ENCODE measurements at regions not wholly inside any gene's neighbourhood (a gene's known extent, or its start where the extent isn't known, plus 50 kb on each side); places are given as distances from the start of the nearest gene placed in this dataset.

DNA sequence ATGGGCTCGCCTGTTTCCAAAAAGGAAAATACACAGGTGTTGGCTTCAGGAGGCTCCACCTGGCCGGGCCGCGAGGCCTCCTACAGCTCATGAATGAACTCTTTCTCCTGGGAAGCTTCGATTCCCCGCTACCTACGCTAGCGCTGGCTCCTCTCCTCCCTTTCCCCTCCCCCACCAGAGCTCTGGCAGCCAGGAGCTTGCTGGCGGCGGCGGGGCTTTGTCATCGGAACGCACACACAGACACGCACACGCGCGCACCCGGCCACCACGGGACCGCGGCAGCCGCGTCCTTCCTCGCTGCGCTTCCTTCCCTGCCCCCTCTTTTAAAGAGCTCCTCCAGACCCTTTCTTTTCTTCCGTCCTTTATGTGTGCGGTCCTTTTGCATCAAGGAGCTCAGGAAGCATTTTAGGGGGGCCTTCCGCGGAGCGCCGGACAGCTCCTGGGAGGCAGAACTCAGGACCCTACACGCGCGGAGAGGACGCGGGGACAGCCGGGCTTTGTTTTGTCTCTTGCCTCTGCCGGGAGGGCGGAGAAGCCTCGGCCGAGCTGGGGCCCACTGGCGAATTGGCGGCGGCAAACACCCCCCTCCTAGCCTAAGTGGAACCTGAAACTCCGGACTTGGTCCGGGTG lies 70.2 kb upstream of the BCOR start:
- no peak for DNase-seq (ENCODE audit: low read depth in 2 of 2)

DNA sequence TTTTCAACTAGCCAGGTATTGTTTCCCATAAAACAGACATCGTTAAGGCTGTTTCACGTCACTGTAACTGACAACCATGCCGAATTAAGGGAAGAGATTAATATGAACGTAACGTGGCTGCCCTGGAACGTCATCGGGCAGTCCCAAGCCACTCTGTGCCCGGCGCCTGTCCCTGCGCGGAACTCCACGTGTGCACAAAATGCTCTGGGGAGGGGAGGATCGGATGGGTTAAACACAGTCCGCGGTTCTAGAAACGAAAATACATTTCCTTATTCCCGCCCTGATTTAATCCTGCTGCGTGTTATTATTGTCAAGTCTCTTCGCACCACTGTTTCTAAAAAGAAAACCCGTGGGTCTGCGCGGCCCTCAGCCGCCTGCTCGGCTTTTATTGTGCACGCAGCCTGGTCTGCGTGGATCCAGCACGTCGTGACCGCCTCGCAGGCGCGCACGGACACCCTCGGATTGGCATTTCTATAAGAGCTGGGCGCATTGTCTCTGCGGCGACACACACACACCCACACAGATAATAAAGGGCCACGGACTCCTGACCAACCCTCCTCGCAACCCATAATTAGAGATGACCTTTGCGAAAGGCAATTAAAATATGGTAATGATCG lies 69.6 kb upstream of the BCOR start:
- no peak for DNase-seq (ENCODE audit: low read depth in 2 of 2)

- DNase-seq (ENCODE audit: low read depth in 2 of 2), result no peak
Observed at GRCh38 chrX:40166582-40166981, 68.8 kb upstream of the BCOR start.

GRCh38 chrX:40165861-40166260 lies 68.1 kb upstream of the BCOR start:
- DNase-seq (ENCODE audit: low read depth in 2 of 2), result no peak

GRCh38 chrX:40165206-40165605 lies 67.4 kb upstream of the BCOR start:
- DNase-seq (ENCODE audit: low read depth in 2 of 2), result no peak

GRCh38 chrX:40164751-40165150 lies 67.0 kb upstream of the BCOR start:
- no peak for DNase-seq (ENCODE audit: low read depth in 2 of 2)

DNA sequence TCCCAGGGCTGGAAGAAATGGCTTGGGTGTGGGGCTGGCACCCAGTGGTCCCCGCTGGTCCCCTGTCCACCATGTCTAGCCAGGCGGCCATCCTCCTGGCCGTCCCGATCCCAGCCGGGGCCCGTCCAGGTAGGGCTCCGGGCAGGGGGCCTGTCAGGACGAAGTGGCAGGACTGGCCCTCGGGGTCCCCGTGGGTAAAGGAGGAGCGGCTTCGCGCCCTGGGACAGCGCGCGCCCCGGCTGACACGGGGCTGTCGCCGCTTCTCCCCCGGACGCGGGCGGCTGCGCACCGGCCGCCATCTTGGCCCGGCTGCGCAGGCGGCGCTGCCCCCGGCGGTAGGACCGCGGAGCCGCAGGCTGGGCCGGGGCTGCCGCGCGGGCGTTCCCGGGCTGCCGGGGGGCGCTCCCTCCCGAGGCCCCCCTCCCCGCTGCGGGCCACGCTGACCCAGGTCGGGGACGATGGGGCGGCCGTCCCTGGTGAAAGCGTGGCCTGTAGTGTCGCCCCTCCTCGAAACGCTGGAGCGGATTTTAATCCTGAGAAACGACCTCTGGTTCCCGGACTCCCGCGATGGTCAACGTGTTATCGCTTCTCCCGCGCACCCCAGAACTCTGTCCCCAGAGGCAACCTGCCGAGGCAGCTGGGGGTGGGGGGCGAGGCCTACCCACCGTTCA lies 60.4 kb upstream of the BCOR start:
- no peak for DNase-seq (ENCODE audit: low read depth in 2 of 2)

DNA sequence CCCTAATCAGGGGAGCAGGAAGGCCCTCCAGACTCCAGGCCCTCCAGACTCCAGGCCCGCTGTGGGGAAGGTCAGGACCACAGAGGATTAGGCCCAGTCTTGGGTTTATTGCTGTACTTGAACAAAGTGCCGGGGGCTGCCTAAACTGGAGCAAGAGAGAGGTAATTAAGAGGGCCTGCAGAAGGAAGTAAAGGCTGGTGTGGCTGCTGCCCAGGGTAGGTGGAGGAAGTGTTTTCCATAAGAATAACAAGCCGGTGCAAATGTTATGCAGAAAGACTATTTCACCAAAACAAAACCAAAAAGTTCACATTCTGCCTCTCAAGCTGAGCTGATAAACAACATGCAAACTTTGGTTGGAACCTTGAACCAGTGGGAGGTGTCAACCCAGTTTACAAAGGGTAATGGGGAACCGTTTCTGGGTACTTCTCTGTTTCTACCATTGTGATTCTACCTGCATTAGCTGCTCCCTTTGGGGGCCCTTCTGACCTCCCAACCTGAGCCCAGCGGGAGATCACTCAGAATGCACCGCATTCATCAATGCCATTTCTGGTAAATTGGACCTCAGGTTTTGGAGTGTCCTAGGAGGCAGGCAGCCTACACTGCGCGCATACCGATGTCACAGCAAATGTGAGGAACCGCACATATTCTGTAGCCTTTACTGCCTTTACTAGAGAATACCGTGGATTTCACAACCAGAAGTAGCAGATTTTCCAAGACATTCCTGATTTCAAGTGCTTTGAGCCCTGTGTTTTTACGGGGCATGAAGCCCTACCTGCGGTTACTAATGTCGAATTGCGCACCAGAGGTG lies 59.7 kb upstream of the BCOR start:
- no peak for DNase-seq (ENCODE audit: low read depth in 2 of 2)

DNA sequence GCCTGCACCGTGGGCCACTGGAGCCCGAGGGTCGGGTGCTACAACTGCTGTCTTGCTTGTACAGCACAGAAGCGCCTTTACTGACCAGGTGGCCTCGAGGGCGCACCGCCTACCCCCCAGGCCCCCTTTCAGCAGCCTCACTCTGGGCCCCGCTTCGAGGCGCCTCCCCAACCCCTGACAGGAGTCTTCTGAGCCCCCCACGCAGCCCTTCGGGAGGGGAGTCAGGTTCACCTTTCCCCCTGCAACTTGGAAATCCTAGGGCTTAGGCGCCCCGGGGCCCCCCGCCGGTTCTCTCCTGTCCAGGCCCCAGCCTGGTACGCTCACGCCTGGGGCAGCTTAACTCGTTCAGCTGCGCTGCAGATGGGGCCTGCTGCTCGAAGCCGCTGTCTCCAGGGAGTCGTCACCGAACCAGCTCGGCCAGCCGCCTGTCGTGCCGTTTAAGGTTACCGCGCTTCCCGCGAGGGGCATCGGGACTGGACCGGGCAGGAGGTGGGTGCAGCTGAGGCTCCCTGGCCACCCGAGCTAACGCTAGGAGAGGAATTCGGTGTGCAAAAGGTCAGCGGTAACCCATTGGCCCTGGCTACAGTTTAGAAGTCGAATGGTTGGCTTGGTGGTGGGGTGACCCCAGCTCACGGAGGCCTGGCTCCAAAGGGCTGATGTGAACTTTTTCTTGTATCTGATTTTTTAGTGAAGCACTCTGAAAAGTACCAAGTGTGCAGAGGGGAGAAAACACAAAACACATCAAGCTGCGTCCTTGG lies 58.9 kb upstream of the BCOR start:
- no peak for DNase-seq (ENCODE audit: low read depth in 2 of 2)

- no peak for DNase-seq (ENCODE audit: low read depth in 2 of 2)
Observed at GRCh38 chrX:40155589-40156469, 58.1 kb upstream of the BCOR start.

GRCh38 chrX:40154853-40155588 lies 57.3 kb upstream of the BCOR start:
- DNase-seq (ENCODE audit: low read depth in 2 of 2), result no peak

GRCh38 chrX:40154250-40154852 lies 56.6 kb upstream of the BCOR start:
- DNase-seq (ENCODE audit: low read depth in 2 of 2), result no peak

GRCh38 chrX:40153345-40154249 lies 55.8 kb upstream of the BCOR start:
- no peak for DNase-seq (ENCODE audit: low read depth in 2 of 2)

DNA sequence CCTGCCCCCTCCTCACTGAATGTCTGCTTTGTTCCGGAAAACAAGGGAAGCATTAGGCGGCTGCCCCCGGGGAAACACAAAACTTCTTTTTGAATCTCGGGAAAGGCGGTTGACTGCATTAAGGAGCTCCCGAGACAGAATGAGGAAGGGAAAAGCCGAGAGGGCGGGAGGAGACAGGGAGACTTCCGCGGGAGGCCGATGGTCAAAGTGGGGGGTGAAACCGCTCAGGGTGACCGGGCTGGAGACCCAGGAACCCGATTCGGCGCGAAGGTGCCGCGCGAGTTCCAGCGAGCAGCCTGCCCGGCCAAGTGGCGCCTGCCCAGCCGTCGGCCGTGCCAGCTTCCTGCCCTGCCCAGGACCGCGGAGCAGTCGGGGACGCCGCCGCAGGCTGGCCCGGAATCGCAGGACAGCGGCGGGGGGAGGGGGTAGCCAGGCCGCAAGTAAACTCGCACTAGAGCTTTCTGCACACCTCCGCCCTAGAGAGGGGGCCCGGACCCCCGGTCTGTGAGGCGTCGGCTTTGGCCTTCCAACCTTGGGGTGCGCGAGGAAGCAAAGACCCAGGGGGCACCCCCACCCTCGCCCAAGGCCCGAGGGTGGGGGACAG lies 55.1 kb upstream of the BCOR start:
- DNase-seq (ENCODE audit: low read depth in 2 of 2), result no peak

- DNase-seq (ENCODE audit: low read depth in 2 of 2), result no peak
Observed at GRCh38 chrX:40152173-40152711, 54.5 kb upstream of the BCOR start.

DNA sequence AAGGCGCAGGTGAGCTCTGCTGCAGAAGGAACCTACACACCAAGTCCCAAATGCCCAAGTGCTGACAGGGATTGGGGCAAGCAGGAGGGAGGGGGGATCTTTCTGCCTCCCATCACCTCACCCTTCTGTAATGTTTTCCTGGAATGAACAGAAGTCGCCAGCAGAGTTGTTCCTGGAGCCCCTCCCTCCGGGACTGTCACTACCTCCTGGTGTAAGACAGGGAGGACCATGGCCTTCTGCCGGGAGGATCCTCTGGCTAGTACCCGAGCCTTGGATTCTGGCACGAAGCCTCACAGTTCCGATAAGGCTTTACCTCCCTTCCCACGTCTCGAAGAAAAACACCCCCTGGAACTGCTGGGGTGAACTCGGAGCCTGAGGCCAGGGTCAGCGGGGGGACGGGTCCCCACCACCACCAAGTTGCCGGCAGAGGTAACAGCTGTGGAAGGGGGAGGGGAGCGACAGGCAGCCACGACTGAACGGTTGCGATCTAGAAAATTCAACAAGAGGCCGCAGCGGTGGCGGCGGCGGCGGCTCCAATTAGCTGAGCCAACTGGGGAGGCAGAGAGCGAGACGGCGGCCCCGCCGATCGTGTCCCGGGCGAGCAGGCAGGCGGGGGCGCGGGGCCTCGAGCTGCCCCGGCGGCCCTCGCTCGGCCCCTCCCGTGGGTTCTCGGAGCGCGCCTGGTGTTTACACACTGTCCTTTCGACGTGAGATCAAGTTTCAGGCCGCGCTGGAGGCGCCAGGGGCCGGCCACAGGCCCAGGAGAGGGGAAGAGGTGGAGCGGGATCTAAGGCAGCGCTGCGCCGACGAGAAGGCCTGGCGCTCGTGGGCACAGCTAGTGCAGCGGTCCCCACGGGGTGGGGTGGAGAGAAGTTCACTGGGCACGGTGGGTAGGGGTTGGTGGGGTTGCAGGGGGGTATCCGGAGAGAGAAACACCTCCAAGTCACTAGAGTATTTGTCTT lies 53.7 kb upstream of the BCOR start:
- DNase-seq (ENCODE audit: low read depth in 2 of 2), result no peak

GRCh38 chrX:40150503-40150902 lies 52.7 kb upstream of the BCOR start:
- DNase-seq (ENCODE audit: low read depth in 2 of 2), result no peak

Data from stimulated activated CD8-positive, alpha-beta memory T cell treated with anti-CD3 and anti-CD28 coated beads, Interleukin-15, amount 100 ng/mL, for 4 hours (primary cell).